Cardiac muscle cell (in vitro differentiated cells and primary cell): ENCODE measurements at regions not wholly inside any gene's neighbourhood (a gene's known extent, or its start where the extent isn't known, plus 50 kb on each side); places are given as distances from the start of the nearest gene placed in this dataset.

Experiments used
- DNase-seq, 2 donors: peaks; one replicate each; pipeline versions ENCODE4 v3.0.0 to v3.0.0-alpha.2; 2010 to 2017; ENCODE audit warnings: low read depth in 1 of 2, low spot score in 1 of 2
- H3K27ac ChIP-seq: fragments of 200-600 bp; sonication (generic); 2 replicates; pipeline ENCODE4 v1.5.1; 2016
- H3K27me3 ChIP-seq: fragments of 200-600 bp; sonication (generic); 2 replicates; pipeline ENCODE4 v1.6.0; 2016; ENCODE audit warnings: control low read depth
- H3K36me3 ChIP-seq: fragments of 200-600 bp; sonication (generic); 2 replicates; pipeline ENCODE4 v1.5.1; 2016; ENCODE audit warnings: control low read depth
- H3K4me1 ChIP-seq: fragments of 200-600 bp; sonication (generic); 2 replicates; pipeline ENCODE4 v1.8.1; 2017; ENCODE audit warnings: low read depth, mild to moderate bottlenecking, mixed run types
- H3K4me3 ChIP-seq: fragments of 200-600 bp; sonication (generic); 2 replicates; pipeline ENCODE4 v1.5.1; 2016; ENCODE audit warnings: mild to moderate bottlenecking
- H3K9me3 ChIP-seq: fragments of 200-600 bp; sonication (generic); 2 replicates; pipeline ENCODE4 v1.5.1; 2017; ENCODE audit warnings: low read depth, mild to moderate bottlenecking, control low read depth
- CTCF ChIP-seq: IDR thresholded peaks from 2 replicates; pipeline ENCODE4 v1.5.1; 2012; ENCODE audit warnings: low read depth, mild to moderate bottlenecking, low read length

- TF ChIP-seq CTCF = no peak
- Histone ChIP-seq H3K4me3 (no peak overlapping the region), H3K27me3 (no peaks in the 10 kb centered on the region), H3K4me1 (no peaks in the 10 kb centered on the region), H3K9me3 (no peaks in the 10 kb centered on the region), H3K36me3 (no peaks in the 10 kb centered on the region), H3K27ac (no peak overlapping the region)
- no peak for DNase-seq
Measured at GRCh38 chr11:70709596-70709995, 311.3 kb downstream of the CTTN start.

GRCh38 chr11:70710192-70710591 lies 311.9 kb downstream of the CTTN start:
- Histone ChIP-seq H3K9me3 (no peaks in the 10 kb centered on the region), H3K4me1 (no peaks in the 10 kb centered on the region), H3K27me3 (no peaks in the 10 kb centered on the region), H3K36me3 (no peaks in the 10 kb centered on the region), H3K4me3 (no peak overlapping the region), H3K27ac (no peak overlapping the region)
- TF ChIP-seq CTCF = no peak
- DNase-seq = no peak

DNA sequence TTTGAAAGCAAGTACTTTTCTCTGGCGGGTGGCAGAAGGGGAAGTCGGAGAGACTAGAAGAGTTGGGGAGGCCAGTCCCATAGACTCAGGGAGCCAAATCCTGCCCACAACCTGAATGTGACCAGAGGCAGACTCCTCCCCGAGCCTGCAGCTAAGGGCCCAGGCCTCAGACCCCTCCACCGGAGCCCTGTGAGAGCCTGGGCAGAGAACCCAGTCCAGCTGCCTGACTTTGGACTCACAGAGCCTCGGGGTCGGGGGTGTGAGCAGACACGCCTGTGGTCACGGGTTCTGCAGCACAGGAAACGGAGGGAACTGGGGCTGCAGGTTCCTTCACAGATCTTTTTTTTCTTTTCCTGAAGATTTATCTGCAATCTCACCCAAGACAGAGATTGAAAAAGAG lies 312.3 kb downstream of the CTTN start:
- DNase-seq = no peak
- no peak for TF ChIP-seq CTCF
- no peaks in the 10 kb centered on the region for H3K36me3 ChIP-seq
- H3K4me3 ChIP-seq = no peak overlapping the region
- H3K9me3 ChIP-seq = no peaks in the 10 kb centered on the region
- no peak overlapping the region for H3K27ac ChIP-seq
- no peaks in the 10 kb centered on the region for H3K27me3 ChIP-seq
- no peaks in the 10 kb centered on the region for H3K4me1 ChIP-seq

DNA sequence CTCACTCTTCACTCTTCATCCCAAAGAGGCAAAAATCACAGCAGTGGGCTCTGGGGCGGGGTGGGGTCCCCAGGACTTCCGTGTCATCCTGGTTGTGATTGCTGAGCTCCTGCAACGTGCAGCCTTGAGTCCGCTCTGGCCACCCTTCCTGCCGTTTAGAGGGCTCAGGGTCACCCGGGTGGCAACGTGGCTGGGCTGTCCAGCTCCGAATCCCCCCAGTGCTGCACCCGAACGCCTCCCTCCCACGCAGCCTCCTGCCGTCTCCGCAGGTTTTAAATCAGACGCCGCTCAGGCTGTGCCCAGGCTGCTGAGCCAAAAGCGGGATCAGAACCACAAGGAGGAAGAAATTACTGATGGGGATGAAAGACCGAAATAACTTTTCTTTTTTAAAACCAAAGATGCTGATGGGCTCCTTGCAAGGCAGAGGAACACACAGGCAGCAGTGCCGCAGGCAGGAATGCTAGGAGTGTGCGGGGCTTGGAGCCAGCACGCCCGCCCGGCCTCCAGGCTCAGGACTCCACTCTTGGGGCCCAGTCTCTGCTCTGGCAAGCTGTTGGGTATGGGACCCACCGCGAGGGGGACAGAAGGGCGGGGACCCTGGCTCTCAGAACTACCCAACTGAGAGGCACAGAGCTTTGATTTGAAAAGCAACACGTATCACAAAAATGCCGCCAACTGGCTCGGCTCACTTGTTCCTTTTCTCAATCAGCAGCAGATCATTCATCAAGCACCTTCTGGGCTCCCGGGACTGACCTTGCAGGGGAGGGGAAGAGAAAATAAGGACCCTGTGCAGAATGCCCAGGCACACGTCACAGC lies 313.0 kb downstream of the CTTN start:
- H3K27ac ChIP-seq = no peak overlapping the region
- DNase-seq = no peak
- no peak overlapping the region for H3K4me3 ChIP-seq
- H3K9me3 ChIP-seq = no peaks in the 10 kb centered on the region
- no peaks in the 10 kb centered on the region for H3K4me1 ChIP-seq
- no peak for TF ChIP-seq CTCF
- H3K27me3 ChIP-seq = no peaks in the 10 kb centered on the region
- no peaks in the 10 kb centered on the region for H3K36me3 ChIP-seq

DNA sequence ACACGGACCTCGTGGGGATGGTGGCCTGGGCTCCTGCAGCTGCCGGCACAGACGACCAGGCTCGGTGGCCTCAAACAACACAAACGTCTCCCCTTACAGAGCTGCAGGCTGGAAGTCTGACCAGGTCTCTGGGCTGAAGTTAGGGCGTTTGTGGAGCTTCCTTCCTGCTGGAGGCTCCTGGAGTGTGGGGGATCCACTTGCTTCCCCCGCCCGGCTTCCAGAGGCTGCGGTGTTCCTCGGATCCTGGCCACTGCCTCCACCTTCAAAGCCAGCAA lies 313.5 kb downstream of the CTTN start:
- TF ChIP-seq CTCF = no peak
- H3K4me1 ChIP-seq = no peaks in the 10 kb centered on the region
- no peak for DNase-seq
- no peaks in the 10 kb centered on the region for H3K27me3 ChIP-seq
- H3K9me3 ChIP-seq = no peaks in the 10 kb centered on the region
- H3K4me3 ChIP-seq = no peak overlapping the region
- H3K36me3 ChIP-seq = no peaks in the 10 kb centered on the region
- no peak overlapping the region for H3K27ac ChIP-seq
